ENCODE measurements at regions not wholly inside any gene's neighbourhood (a gene's known extent, or its start where the extent isn't known, plus 50 kb on each side); places are given as distances from the start of the nearest gene placed in this dataset.

DNA sequence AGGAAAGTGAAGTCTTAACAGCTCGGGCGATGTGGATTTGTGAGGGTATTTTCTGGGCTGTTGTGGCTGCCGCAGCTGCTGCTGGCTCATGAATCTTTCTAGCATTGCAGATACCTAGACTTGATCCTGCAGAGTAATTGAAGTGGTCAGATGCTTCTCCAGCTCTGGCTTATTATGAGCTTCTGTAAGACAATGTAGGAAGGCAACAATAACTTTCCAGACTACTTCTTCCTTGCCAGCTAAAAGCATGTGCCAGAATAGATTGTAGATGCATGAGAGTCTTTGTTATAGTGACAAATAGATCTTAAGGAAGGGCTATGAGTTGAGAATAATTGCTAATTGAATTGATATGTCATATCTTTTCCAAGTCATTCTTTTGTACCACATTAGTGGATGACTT, 461.4 kb upstream of the POT1 start:
- H3K4me2 ChIP-seq (ENCODE audit: low read length) = no peak overlapping the region
- H3K27me3 ChIP-seq (ENCODE audit: control insufficient read depth, low read length) = no peaks in the 10 kb centered on the region
- no peak for TF ChIP-seq EZH2phosphoT487 (IDR thresholded peaks at IDR 0.05; ENCODE audit: borderline replicate concordance, low read length)
- H4K20me1 ChIP-seq (ENCODE audit: control insufficient read depth, insufficient read depth, low read depth, low read length) = no peaks in the 10 kb centered on the region
- no peaks in the 10 kb centered on the region for H3K36me3 ChIP-seq (ENCODE audit: control insufficient read depth, low read length)
- H3K4me1 ChIP-seq (ENCODE audit: control insufficient read depth, low read length) = no peaks in the 10 kb centered on the region
- no peak overlapping the region for H3K27ac ChIP-seq (ENCODE audit: low read depth, low read length)
- H3F3A ChIP-seq (ENCODE audit: control insufficient read depth, insufficient read depth) = no peaks in the 10 kb centered on the region
- H3K9me2 ChIP-seq (replicated peaks; ENCODE audit: control insufficient read depth, low read length) = no peaks in the 10 kb centered on the region
- no peaks in the 10 kb centered on the region for H3K9me3 ChIP-seq (ENCODE audit: control insufficient read depth, insufficient read depth, low read length)
- H3K4me3 ChIP-seq (ENCODE audit: low read length) = no peak overlapping the region
- no peaks in the 10 kb centered on the region for H3K79me2 ChIP-seq (ENCODE audit: control insufficient read depth, low read length)

- no peaks in the 10 kb centered on the region for H3F3A ChIP-seq (ENCODE audit: control insufficient read depth, insufficient read depth)
- TF ChIP-seq EZH2phosphoT487 (IDR thresholded peaks at IDR 0.05; ENCODE audit: borderline replicate concordance, low read length) (no peak), CTCF (IDR thresholded peaks at IDR 0.05; ENCODE audit: low read depth, low read length, poor library complexity, severe bottlenecking) (no peak)
- H3K9me2 ChIP-seq (replicated peaks; ENCODE audit: control insufficient read depth, low read length) = no peaks in the 10 kb centered on the region
- H3K27me3 ChIP-seq (ENCODE audit: control insufficient read depth, low read length) = no peaks in the 10 kb centered on the region
- no peaks in the 10 kb centered on the region for H4K20me1 ChIP-seq (ENCODE audit: control insufficient read depth, insufficient read depth, low read depth, low read length)
- H3K36me3 ChIP-seq (ENCODE audit: control insufficient read depth, low read length) = no peaks in the 10 kb centered on the region
- no peaks in the 10 kb centered on the region for H3K9me3 ChIP-seq (ENCODE audit: control insufficient read depth, insufficient read depth, low read length)
- H3K79me2 ChIP-seq (ENCODE audit: control insufficient read depth, low read length) = no peaks in the 10 kb centered on the region
- H3K4me2 ChIP-seq (ENCODE audit: low read length) = no peak overlapping the region
- H3K27ac ChIP-seq (ENCODE audit: low read depth, low read length) = no peak overlapping the region
- H3K4me1 ChIP-seq (ENCODE audit: control insufficient read depth, low read length) = no peaks in the 10 kb centered on the region
- no peak overlapping the region for H3K4me3 ChIP-seq (ENCODE audit: low read length)
Observed at GRCh38 chr7:125386211-125386610, 456.6 kb upstream of the POT1 start.

DNA sequence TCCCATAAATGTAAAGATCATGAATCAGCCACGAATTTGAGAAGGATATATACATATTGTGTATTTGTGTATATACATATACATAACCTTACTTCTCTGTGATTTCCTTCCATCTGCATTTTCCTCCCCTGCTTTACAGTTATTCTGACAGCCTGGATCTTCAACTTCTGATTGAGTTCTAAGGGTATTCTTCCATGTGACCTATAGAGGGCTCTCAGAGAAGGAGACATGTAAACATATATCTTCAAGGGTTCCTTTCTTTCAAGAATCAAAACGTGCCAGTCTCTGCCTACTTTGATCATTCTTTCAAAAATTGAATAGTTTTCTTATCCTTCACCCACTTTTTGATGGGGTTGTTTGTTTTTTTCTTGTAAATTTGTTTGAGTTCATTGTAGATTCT, 453.7 kb upstream of the POT1 start:
- Histone ChIP-seq H3K79me2 (ENCODE audit: control insufficient read depth, low read length) (no peaks in the 10 kb centered on the region), H3F3A (ENCODE audit: control insufficient read depth, insufficient read depth) (no peaks in the 10 kb centered on the region), H3K27ac (ENCODE audit: low read depth, low read length) (no peak overlapping the region), H3K4me3 (ENCODE audit: low read length) (no peak overlapping the region), H3K9me3 (ENCODE audit: control insufficient read depth, insufficient read depth, low read length) (no peaks in the 10 kb centered on the region), H3K27me3 (ENCODE audit: control insufficient read depth, low read length) (no peaks in the 10 kb centered on the region), H4K20me1 (ENCODE audit: control insufficient read depth, insufficient read depth, low read depth, low read length) (no peaks in the 10 kb centered on the region), H3K4me2 (ENCODE audit: low read length) (no peak overlapping the region), H3K9me2 (replicated peaks; ENCODE audit: control insufficient read depth, low read length) (no peaks in the 10 kb centered on the region), H3K4me1 (ENCODE audit: control insufficient read depth, low read length) (no peaks in the 10 kb centered on the region), H3K36me3 (ENCODE audit: control insufficient read depth, low read length) (no peaks in the 10 kb centered on the region)
- TF ChIP-seq CTCF (IDR thresholded peaks at IDR 0.05; ENCODE audit: low read depth, low read length, poor library complexity, severe bottlenecking) (no peak), EZH2phosphoT487 (IDR thresholded peaks at IDR 0.05; ENCODE audit: borderline replicate concordance, low read length) (no peak)

- Histone ChIP-seq H3F3A (ENCODE audit: control insufficient read depth, insufficient read depth) (no peaks in the 10 kb centered on the region), H3K36me3 (ENCODE audit: control insufficient read depth, low read length) (no peaks in the 10 kb centered on the region), H3K4me1 (ENCODE audit: control insufficient read depth, low read length) (no peaks in the 10 kb centered on the region), H3K4me3 (ENCODE audit: low read length) (no peak overlapping the region), H4K20me1 (ENCODE audit: control insufficient read depth, insufficient read depth, low read depth, low read length) (no peaks in the 10 kb centered on the region), H3K79me2 (ENCODE audit: control insufficient read depth, low read length) (no peaks in the 10 kb centered on the region), H3K9me3 (ENCODE audit: control insufficient read depth, insufficient read depth, low read length) (no peaks in the 10 kb centered on the region), H3K9me2 (replicated peaks; ENCODE audit: control insufficient read depth, low read length) (no peaks in the 10 kb centered on the region), H3K27ac (ENCODE audit: low read depth, low read length) (no peak overlapping the region), H3K27me3 (ENCODE audit: control insufficient read depth, low read length) (no peaks in the 10 kb centered on the region), H3K4me2 (ENCODE audit: low read length) (no peak overlapping the region)
- TF ChIP-seq EZH2phosphoT487 (IDR thresholded peaks at IDR 0.05; ENCODE audit: borderline replicate concordance, low read length) (no peak), CTCF (IDR thresholded peaks at IDR 0.05; ENCODE audit: low read depth, low read length, poor library complexity, severe bottlenecking) (no peak)
Observed at GRCh38 chr7:125382401-125382800, 452.8 kb upstream of the POT1 start.

Measured in DOHH2 (cell line).